ENCODE measurements at regions not wholly inside any gene's neighbourhood (a gene's known extent, or its start where the extent isn't known, plus 50 kb on each side); places are given as distances from the start of the nearest gene placed in this dataset.
A peak's percentile ranks its signal among the peaks of the same experiment; 100 is the strongest.

- peak in 1 of 2 donors; percentile 13 for DNase-seq (ENCODE audit: low read depth in 2 of 2)
Observed at GRCh38 chr13:84358601-84359000, 476.3 kb upstream of the SLITRK1 start.

GRCh38 chr13:84352946-84353345, 470.7 kb upstream of the SLITRK1 start:
- Histone ChIP-seq H3K9ac (ENCODE audit: insufficient read depth, low read length) (no peak overlapping the region), H3K27ac (ENCODE audit: insufficient read depth, low read length) (no peak overlapping the region), H3K4me3 (replicated peaks in 1 of 4; ENCODE audit: control extremely low read depth in 1 of 4, insufficient read depth in 1 of 4, low read depth in 3 of 4, low read length in 4 of 4) (no peak overlapping the region), H4K20me1 (ENCODE audit: control insufficient read depth, extremely low read depth, insufficient read depth, low read length) (no peaks in the 10 kb centered on the region), H3K27me3 (ENCODE audit: control insufficient read depth, insufficient read depth, low read length) (no peaks in the 10 kb centered on the region), H3K4me1 (ENCODE audit: control insufficient read depth, extremely low read depth, insufficient read depth, low read length) (no peaks in the 10 kb centered on the region), H3K36me3 (ENCODE audit: control insufficient read depth, insufficient read depth, low read length) (no peaks in the 10 kb centered on the region), H2AFZ (ENCODE audit: low read length) (no peak overlapping the region), H3K4me2 (ENCODE audit: extremely low read depth, insufficient read depth, low read length) (no peak overlapping the region), H3K79me2 (ENCODE audit: control insufficient read depth, insufficient read depth, low read length) (no peaks in the 10 kb centered on the region), H3K9me3 (ENCODE audit: control insufficient read depth, insufficient read depth, low read depth, low read length) (no peaks in the 10 kb centered on the region)
- peak in 1 of 2 donors; percentile 30 for DNase-seq (ENCODE audit: low read depth in 2 of 2)
- TF ChIP-seq CTCF (conservative IDR thresholded peaks at IDR 0.05 in 1 of 2, IDR thresholded peaks at IDR 0.05 in 1 of 2; ENCODE audit: low read depth in 1 of 2, low read length in 2 of 2) = no peak
- TF ChIP-seq EZH2 (IDR thresholded peaks at IDR 0.05; ENCODE audit: low read length, missing control alignments) = no peak

More at GRCh38 chr13:84358601-84359000, 476.3 kb upstream of the SLITRK1 start:
- H3K27me3 ChIP-seq (ENCODE audit: control insufficient read depth, insufficient read depth, low read length) = no peaks in the 10 kb centered on the region
- H3K4me1 ChIP-seq (ENCODE audit: control insufficient read depth, extremely low read depth, insufficient read depth, low read length) = no peaks in the 10 kb centered on the region
- no peak overlapping the region for H3K4me3 ChIP-seq (replicated peaks in 1 of 4; ENCODE audit: control extremely low read depth in 1 of 4, insufficient read depth in 1 of 4, low read depth in 3 of 4, low read length in 4 of 4)
- TF ChIP-seq EZH2 (IDR thresholded peaks at IDR 0.05; ENCODE audit: low read length, missing control alignments) = no peak
- TF ChIP-seq CTCF (conservative IDR thresholded peaks at IDR 0.05 in 1 of 2, IDR thresholded peaks at IDR 0.05 in 1 of 2; ENCODE audit: low read depth in 1 of 2, low read length in 2 of 2) = no peak
- no peaks in the 10 kb centered on the region for H3K36me3 ChIP-seq (ENCODE audit: control insufficient read depth, insufficient read depth, low read length)
- H3K79me2 ChIP-seq (ENCODE audit: control insufficient read depth, insufficient read depth, low read length) = no peaks in the 10 kb centered on the region
- no peaks in the 10 kb centered on the region for H4K20me1 ChIP-seq (ENCODE audit: control insufficient read depth, extremely low read depth, insufficient read depth, low read length)
- no peak overlapping the region for H2AFZ ChIP-seq (ENCODE audit: low read length)
- H3K9ac ChIP-seq (ENCODE audit: insufficient read depth, low read length) = no peak overlapping the region
- no peaks in the 10 kb centered on the region for H3K9me3 ChIP-seq (ENCODE audit: control insufficient read depth, insufficient read depth, low read depth, low read length)
- no peak overlapping the region for H3K27ac ChIP-seq (ENCODE audit: insufficient read depth, low read length)
- H3K4me2 ChIP-seq (ENCODE audit: extremely low read depth, insufficient read depth, low read length) = no peak overlapping the region

- H3K4me2 ChIP-seq (ENCODE audit: extremely low read depth, insufficient read depth, low read length) = no peak overlapping the region
- no peaks in the 10 kb centered on the region for H3K9me3 ChIP-seq (ENCODE audit: control insufficient read depth, insufficient read depth, low read depth, low read length)
- H3K27me3 ChIP-seq (ENCODE audit: control insufficient read depth, insufficient read depth, low read length) = no peaks in the 10 kb centered on the region
- H3K79me2 ChIP-seq (ENCODE audit: control insufficient read depth, insufficient read depth, low read length) = no peaks in the 10 kb centered on the region
- H3K27ac ChIP-seq (ENCODE audit: insufficient read depth, low read length) = no peak overlapping the region
- DNase-seq (ENCODE audit: low read depth in 2 of 2) = no peak
- H3K4me3 ChIP-seq (replicated peaks in 1 of 4; ENCODE audit: control extremely low read depth in 1 of 4, insufficient read depth in 1 of 4, low read depth in 3 of 4, low read length in 4 of 4) = no peak overlapping the region
- no peaks in the 10 kb centered on the region for H4K20me1 ChIP-seq (ENCODE audit: control insufficient read depth, extremely low read depth, insufficient read depth, low read length)
- no peaks in the 10 kb centered on the region for H3K36me3 ChIP-seq (ENCODE audit: control insufficient read depth, insufficient read depth, low read length)
- H3K9ac ChIP-seq (ENCODE audit: insufficient read depth, low read length) = no peak overlapping the region
- no peak for TF ChIP-seq CTCF (conservative IDR thresholded peaks at IDR 0.05 in 1 of 2, IDR thresholded peaks at IDR 0.05 in 1 of 2; ENCODE audit: low read depth in 1 of 2, low read length in 2 of 2)
- TF ChIP-seq EZH2 (IDR thresholded peaks at IDR 0.05; ENCODE audit: low read length, missing control alignments) = no peak
- no peak overlapping the region for H2AFZ ChIP-seq (ENCODE audit: low read length)
- no peaks in the 10 kb centered on the region for H3K4me1 ChIP-seq (ENCODE audit: control insufficient read depth, extremely low read depth, insufficient read depth, low read length)
Observed at GRCh38 chr13:84339456-84339855, 457.2 kb upstream of the SLITRK1 start.
